ENCODE measurements at regions not wholly inside any gene's neighbourhood (a gene's known extent, or its start where the extent isn't known, plus 50 kb on each side); places are given as distances from the start of the nearest gene placed in this dataset.
"Not testable (repeated sequence)": the region's sequence is repeated elsewhere in the genome, so short reads cannot be mapped to it uniquely, and the experiment has no call there.

GRCh38 chrX:136975684-136976470, 57.9 kb downstream of the GPR101 start:
- peak; percentile 35 for DNase-seq

DNA sequence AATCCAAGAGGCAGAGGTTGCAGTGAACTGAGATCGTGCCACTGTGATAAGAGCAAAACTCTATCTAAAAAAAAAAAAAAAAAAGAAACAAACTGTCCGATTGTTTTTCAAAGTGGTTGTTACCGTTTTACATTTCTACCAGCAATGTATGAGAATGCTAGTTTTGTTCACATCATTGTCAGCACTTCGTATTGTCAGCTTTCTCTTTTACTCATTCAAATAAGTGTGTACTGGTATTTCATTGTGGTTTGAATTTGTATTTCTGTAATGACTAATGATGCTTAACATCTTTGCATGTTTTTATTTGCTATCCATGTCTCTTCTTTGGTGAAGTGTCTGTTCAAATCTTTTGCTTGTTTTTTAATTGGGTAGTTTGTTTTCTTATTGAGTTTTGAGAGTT, 65.8 kb downstream of the GPR101 start:
- no peak for DNase-seq

DNA sequence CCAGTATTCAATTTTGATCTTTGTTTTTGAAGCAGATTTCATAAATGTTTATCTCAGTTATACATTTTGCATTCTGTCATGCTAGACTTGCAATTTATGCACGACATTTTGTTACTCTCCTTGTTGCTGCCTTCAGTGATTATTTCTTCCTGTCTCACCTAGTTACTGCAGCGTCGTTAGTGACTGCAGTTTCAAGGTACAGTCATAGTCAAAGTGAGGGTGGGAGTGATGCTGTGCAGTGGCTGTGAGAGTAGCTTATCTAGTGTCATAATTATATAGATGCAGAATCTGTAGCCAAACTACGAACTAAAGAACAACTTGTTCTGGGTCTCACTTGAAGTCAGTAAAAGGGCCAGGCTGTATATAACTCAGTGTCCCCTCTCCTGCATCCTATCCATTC, 69.8 kb downstream of the GPR101 start:
- no peak for DNase-seq

DNA sequence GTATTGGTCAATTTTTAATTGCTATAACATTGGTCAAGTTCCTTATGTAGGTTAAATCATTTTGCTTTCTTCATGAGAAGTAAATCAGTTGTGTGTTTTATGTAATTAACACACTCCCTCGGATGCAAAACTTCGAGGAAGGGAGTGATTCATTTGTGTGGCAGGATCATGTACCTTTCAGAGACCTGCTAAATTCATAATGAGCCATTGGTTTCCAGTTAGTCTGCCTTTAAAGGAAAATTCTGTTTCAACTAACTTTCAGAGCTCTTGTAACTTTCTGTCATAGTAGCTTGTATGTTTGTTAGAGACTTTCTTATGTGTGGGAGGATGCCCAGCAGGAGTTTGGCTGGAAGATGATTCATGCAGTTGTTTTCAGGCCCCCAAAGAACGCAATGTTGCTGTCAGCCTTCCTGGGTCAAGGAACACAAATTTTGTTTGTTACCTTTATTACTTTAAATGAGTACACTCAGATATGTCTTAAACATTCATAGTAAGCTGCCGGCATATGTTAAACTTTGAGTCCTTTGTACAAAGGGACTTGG, 72.1 kb downstream of the GPR101 start:
- no peak for DNase-seq

- DNase-seq: peak; percentile 22
These were observed 74.4 kb upstream of the RBMX start for GRCh38 chrX:136954930-136955329.

- peak; percentile 62 for DNase-seq
These were observed 73.6 kb upstream of the RBMX start for GRCh38 chrX:136953867-136954787.

DNA sequence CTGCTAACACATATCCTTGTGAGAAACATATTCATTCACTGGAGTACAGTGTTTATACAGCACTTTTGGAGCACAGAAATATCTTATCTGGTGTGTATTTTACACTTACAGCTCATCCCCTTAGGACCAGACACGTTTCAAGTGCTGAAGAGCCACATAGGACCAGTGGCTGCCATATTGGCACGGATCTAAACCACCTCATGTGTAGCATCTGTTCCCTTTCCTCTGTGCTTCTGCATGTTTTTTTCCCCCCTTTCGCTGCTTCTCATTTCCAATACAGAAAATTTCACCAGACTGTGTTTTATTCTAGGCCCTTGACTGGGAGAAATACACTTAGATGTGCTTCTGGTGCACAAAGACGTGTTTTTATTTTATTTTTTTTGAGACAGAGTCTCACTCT, 69.7 kb upstream of the RBMX start:
- DNase-seq: no peak

GRCh38 chrX:136941396-136942337, 61.1 kb upstream of the RBMX start:
- DNase-seq: no peak

GRCh38 chrX:136936183-136936549, 55.6 kb upstream of the RBMX start:
- no peak for DNase-seq

DNA sequence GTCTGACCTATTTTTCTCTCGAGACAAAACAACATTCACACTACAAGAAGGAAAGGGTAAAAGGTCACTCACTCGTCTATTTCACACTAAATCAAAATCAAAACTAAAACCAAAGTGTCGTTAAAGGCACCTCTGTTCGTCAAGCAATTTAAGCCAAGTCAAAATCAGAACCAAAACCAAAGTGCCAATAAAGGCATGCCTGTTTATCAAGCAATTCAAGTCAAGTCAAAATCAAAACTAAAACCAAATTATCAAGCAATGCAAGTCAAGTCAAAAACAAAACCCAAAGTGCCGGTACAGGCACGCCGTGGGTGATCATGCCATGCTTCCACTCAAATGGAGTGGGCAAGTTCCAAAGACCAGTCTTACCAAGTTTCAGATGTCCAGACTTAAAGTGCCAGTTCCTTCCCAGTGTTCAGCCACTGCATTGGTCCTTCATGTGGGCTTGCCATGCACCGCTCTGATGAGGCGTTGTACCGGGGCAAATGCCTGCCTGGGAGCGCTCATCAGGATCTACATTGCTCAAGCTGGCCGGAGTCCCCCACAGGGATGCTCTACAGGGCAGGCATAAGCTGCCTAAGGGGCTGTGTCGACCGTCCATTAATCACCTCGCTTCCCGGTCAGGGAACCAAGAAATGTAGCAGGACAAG, 55.1 kb upstream of the RBMX start:
- DNase-seq: not testable (repeated sequence)

DNA sequence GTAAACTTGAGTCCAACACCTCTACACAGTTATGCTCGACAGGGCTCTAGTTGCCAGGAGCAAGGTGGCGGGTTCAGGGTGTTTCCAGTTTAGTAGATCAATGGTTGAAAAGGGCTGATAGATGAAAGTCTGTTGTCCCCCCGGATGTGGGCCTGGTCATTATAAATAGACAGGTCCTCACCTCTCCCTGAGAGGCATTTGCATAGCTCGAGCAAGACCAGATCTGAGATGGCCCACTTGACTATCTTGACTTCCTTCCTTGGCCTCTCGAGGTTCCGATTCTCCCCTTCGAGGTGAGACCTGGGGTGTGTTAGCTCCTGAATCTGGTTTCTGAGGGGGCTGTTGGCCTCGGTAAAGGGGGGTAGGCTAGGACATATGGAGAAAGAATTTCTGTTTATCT, 54.1 kb upstream of the RBMX start:
- DNase-seq: not testable (repeated sequence)

DNA sequence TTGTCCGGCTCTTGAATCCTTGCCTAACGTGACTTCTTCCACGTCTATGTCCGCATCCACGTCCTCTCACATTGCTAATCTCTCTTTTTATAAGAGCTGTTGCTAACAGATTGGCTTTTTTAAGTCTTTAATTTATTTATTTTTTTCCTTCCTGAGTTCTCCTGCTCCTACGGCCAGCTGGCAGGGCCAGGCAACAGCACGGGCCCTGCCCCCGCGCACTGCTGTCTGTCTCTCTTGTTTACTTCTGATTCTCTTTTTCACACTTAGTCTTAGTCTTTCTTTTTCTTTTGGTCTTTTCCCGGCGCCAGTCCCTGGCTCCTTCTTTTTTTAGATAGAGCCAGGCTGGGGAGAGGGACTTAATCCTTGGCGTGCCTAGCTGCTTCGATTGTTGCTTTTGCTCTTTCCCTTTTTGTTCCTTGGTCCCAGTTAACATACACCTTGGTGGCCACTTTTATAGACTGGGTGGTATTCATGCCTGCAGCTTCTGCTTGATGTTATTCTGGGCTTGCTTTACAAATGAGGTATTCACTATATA, 53.2 kb upstream of the RBMX start:
- DNase-seq: no peak

- no peak for DNase-seq
These were observed 51.1 kb upstream of the RBMX start for GRCh38 chrX:136931661-136932060.
